GM12873 (cell line): ENCODE measurements at regions not wholly inside any gene's neighbourhood (a gene's known extent, or its start where the extent isn't known, plus 50 kb on each side); places are given as distances from the start of the nearest gene placed in this dataset.

Source experiments
- TF ChIP-seq, protein P1 (sequence below): IDR thresholded peaks from 2 replicates; pipeline ENCODE4 v1.5.1; 2012; ENCODE audit warnings: low read depth, mild to moderate bottlenecking, moderate library complexity, low read length, control low read depth; ENCODE audit not compliant: insufficient read depth; ENCODE audit errors: missing control alignments

DNA sequence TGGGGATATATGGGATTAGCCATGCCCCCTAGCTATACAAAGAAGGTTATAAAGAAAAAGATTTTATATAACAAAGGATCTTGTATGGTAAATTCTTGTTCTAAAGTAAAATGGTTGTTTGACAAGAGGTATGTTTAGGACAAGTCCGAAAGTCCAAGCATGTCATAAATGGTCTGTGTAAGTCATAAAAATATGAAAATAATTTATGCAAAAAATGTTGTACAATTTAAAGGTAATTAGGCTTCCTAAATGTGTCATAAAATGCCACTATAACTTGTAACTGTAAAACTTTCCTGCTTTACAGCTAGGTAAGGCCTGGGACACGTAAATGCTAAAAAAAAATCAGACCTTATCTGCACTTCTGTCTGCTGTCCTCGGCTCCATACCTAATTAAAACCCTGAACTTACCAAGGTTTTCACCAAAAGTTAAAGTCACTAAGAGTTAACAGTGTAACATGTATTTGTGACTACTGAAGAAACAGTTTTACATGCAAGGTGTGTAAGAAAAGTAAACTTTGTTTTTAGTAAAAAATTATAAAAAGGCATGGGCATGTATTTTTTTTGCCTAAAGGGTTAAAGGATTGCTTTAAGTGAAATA lies 110.0 kb upstream of the RESF1 start:
- TF ChIP-seq, protein P1, sequence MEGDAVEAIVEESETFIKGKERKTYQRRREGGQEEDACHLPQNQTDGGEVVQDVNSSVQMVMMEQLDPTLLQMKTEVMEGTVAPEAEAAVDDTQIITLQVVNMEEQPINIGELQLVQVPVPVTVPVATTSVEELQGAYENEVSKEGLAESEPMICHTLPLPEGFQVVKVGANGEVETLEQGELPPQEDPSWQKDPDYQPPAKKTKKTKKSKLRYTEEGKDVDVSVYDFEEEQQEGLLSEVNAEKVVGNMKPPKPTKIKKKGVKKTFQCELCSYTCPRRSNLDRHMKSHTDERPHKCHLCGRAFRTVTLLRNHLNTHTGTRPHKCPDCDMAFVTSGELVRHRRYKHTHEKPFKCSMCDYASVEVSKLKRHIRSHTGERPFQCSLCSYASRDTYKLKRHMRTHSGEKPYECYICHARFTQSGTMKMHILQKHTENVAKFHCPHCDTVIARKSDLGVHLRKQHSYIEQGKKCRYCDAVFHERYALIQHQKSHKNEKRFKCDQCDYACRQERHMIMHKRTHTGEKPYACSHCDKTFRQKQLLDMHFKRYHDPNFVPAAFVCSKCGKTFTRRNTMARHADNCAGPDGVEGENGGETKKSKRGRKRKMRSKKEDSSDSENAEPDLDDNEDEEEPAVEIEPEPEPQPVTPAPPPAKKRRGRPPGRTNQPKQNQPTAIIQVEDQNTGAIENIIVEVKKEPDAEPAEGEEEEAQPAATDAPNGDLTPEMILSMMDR, result no peak

DNA sequence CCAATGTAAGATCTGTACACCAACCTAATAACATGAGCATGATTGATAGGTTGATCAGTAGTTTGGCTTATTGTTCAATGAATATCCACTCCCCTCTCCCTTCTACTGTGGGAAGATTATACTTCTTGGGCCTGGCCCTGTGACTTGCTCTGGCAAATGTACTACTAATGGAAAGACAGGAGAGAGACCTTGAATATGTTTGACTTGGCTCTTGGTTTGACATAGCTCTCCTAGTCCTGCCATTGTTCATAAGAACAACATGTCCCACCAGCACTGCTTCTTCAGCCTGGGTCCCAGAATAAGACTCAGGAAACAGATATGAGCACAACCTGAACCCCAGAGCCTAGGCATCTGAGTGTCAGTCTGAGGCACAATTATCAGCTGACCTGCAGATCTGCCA lies 112.8 kb upstream of the RESF1 start:
- TF ChIP-seq, protein P1, result no peak

DNA sequence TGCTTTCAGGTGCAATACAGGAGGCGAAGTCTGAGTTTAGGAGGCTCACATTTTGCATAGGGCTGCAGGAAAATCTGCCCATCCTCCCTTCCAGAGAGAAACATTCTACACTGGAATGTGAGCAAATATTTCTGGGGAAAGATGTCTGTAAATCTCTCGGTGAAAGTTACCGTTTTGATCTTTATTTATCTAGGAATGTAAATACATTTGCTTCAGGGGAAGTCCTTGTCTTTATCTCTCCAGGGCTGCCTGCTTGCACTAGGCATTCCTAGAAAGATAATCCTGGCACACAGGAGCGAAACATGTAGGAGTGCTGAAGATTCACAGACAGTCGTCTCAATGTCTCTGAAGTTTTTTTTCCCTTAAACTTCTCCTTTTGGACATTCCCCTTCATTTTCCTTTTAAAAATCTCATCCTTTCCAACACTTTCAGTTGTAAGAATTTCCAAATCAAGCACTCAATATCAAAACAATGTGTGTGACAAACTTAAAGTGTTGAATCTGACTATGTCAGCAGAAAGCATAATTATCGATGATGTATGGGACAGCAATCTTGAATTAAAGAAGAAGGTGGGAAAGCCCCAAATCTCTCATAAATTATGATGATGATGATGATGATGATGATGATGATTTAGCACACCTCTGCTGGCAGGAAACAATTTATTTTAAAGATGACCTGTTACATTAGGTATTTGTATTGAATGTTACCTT lies 113.4 kb upstream of the RESF1 start:
- TF ChIP-seq, protein P1, result no peak

DNA sequence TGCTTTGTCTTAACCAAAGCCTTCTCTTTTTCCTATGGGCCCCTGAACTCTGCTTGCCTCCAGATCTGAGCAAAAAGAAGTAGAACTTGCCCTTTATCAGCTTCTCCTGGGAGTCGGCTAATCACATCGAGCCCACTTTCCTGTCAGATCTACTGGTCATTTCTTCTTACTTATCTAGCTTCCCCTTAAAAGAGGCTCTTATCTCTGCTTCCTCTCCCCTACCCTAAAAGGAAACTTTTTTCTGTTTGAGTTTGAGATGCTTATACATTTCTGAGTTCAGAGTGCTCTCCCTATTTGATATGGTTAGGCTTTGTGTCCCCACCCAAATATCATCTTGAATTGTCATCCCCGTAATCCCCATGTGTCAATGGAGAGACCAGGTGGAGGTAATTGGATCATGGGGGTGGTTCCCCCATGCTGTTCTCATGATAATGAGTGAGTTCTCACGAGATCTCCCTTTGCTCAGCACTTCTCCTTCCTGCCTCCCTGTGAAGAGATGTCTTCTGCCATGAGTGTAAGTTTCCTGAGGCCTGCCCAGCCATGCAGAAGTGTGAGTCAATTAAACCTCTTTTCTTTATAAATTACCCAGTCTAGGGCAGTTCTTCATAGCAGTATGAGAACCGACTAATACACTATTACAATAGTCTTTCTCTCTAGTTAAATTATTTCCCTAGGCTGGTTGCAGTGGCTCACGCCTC lies 114.7 kb upstream of the AMN1 start:
- TF ChIP-seq, protein P1, result no peak

DNA sequence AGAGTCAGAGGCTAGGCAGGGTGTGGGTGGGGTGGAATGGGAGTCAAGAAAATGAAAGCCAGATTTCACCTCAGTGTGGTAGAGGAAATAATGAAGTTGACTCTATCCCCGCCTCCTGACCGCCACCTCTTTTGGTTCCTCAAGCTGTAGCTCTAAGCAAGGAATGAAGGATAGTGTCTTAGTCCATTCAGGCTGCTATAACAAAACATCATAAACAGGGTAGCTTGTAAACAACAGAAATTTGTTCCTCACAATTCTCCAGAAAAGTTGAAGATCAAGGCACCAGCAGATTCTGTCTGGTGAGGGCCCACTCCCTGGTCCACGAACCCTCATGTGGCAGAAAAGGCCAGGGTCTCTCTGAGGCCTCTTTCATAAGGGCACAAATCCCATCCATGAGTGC lies 109.1 kb upstream of the AMN1 start:
- TF ChIP-seq, protein P1, result no peak

DNA sequence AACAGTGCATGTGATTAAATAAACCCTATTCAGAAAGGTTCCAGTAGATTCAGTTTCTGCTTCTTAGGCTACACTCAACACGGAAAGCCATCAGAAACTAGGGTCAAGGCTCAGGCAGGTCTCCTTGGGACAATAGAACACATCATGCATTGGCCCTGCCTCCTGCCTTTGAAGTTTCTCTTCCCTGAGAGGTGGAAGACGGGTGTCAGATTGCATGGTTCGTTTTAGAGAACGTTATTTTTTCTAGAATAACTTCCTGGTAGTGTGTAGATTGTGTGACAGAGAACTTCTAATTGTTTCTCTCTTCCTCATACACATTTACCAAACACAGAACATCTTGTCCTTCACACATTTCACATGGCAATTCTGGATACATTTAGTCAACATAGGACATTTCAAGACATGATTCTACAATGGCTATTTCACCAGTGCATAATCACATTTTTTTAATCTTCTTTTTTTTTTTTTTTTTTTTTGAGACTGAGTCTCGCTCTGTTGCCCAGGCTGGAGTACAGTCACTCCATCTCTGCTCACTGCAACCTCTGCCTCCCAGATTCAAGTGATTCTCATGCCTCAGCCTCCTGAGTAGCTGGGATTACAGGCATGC lies 106.6 kb upstream of the AMN1 start:
- TF ChIP-seq, protein P1, result no peak

DNA sequence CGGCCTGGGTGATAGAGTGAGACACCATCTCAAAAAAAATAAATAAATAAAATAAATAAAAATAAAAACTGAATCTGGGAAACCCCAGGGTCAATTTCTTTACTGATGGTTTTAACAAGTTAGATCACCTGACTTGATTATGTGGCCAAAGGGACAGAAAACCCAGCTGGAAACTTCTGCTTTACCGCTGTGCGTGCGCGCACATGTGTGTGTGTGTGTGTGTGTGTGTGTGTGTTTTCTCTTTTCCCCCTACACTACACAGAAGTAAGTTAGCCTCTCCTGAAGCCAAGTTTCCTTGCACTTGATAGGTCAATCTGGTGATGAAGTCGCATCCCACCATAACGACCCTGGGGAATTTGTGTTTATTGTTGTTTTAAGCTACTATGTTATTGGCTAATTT lies 105.3 kb upstream of the AMN1 start:
- TF ChIP-seq, protein P1, result no peak
